HL-60/S4 treated with phorbol 12-myristate 13-acetate at 8.2 ng/mL for 4 days and 3 days (cell line): ENCODE measurements at regions not wholly inside any gene's neighbourhood (a gene's known extent, or its start where the extent isn't known, plus 50 kb on each side); places are given as distances from the start of the nearest gene placed in this dataset.

ENCODE experiments used
- in situ Hi-C: fragments of 300-500 bp; cut with MboI; formaldehyde crosslinking; loops from 2 replicates; pipeline ENCODE4 v1.15.0; 2022; ENCODE audit warnings: low sequenced_read_pairs

- in situ Hi-C loops = no loop called here
Observed at GRCh38 chr10:28810057-28810870, 132.9 kb downstream of the BAMBI start.

- in situ Hi-C loops = no loop called here
Observed at GRCh38 chr10:28811639-28812349, 134.5 kb downstream of the BAMBI start.

- in situ Hi-C loops = no loop called here
Observed at GRCh38 chr10:28812384-28813372, 135.4 kb downstream of the BAMBI start.

DNA sequence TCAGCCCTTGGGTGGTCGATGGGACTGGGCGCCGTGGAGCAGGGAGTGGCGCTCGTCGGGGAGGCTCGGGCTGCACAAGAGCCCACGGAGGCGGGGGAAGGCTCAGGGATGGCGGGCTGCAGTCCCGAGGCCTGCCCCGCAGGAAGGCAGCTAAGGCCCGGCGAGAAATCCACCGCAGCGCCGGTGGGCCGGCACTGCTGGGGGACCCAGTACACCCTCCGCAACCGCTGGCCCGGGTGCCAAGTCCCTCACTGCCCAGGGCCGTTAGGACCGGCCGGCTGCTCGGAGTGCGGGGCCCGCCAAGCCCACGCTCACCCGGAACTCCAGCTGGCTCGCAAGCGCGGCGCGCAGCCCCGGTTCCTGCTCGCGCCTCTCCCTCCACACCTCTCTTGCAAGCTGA is 138.4 kb downstream of the BAMBI start:
- in situ Hi-C loops = no loop called here

- in situ Hi-C loops = no loop called here
Observed at GRCh38 chr10:28822719-28823464, 145.6 kb downstream of the BAMBI start.

- in situ Hi-C loops = no loop called here
Observed at GRCh38 chr10:28823501-28824075, 146.3 kb downstream of the BAMBI start.

- in situ Hi-C loops = no loop called here
Observed at GRCh38 chr10:28833313-28833712, 156.0 kb downstream of the BAMBI start.

GRCh38 chr10:28836435-28836743 is 159.1 kb downstream of the BAMBI start:
- in situ Hi-C loops = no loop called here

DNA sequence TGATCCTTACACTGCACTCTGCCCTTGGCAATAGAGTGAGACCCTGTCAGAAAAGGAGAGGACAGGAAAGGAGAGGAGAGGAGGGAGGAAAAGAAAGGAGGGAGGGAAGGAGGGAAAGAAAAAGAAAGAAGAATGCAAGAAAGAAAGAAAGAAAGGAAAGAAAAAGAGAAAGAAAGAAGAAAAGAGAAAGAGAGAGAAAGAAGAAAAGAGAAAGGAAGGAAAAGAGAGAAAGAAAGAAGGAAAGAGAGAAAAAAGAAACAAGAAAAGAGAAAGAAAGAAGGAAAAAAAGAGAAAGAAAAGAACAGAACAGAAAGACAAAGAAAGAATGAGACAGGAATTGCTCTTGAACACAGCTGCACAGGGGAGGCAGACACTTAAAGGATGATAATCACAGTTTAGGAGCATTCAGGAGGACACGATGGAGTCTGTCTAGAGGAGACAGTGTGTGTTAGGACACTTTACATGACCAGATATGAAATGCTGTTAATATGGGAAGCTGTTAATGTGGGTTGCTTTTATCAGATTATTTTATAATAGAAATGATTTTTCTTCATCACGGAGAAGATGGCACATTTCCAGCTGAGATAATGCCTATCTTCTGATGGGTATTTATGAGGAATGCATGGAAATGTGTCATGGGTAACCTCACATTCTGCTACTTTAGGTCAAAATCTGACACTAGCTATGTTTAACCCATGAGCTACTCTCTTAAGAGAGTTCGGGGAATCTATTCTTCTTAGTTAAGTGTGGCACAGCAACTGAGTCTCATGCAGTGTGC is 160.5 kb downstream of the BAMBI start:
- in situ Hi-C loops = no loop called here

GRCh38 chr10:28838908-28839307 is 161.6 kb downstream of the BAMBI start:
- in situ Hi-C loops = no loop called here

- in situ Hi-C loops = no loop called here
Observed at GRCh38 chr10:28839600-28840007, 162.3 kb downstream of the BAMBI start.

GRCh38 chr10:28840202-28840601 is 162.9 kb downstream of the BAMBI start:
- in situ Hi-C loops = no loop called here

DNA sequence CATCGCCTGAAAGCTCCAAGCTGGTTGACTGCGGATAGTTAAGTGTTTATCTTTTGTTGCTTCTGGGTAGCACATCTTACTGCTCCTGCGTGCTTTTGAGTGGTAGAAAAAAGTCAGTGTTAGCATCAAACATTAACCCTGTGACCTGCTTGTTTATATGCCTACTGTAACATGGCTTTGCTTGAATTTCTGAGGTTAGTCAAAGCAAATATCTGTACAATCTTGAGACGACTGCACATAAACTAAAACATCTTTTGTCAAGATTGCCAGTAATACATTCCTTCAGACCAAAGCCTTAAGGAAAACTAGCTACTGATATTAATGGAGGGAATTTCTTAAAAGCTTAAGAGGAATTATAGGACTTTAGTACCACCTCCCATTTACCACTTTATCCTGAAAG is 163.7 kb downstream of the BAMBI start:
- in situ Hi-C loops = no loop called here

DNA sequence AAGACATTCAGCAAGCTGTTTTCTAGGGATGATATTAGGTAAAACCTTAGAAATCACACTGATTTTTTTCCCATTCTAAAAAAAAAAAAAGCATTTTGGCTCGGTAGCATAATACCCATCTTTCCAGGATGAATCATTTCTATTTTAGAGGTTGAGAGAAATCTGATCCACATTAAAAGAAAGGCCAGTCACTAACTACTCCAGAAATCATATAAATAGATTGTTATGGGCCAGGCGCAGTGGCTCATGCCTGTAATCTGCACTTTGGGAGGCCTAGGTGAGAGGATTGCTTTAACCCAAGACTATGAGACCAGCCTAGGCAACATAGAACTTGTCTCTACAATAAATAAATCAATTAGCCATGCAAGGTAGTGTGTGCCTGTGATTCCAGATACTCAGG is 164.3 kb downstream of the BAMBI start:
- in situ Hi-C loops = no loop called here

GRCh38 chr10:28842321-28842720 is 165.0 kb downstream of the BAMBI start:
- in situ Hi-C loops = no loop called here

- in situ Hi-C loops = no loop called here
Observed at GRCh38 chr10:28845009-28845682, 167.8 kb downstream of the BAMBI start.

- in situ Hi-C loops = no loop called here
Observed at GRCh38 chr10:28849309-28849708, 172.0 kb downstream of the BAMBI start.

GRCh38 chr10:28849821-28850220 is 172.5 kb downstream of the BAMBI start:
- in situ Hi-C loops = no loop called here

DNA sequence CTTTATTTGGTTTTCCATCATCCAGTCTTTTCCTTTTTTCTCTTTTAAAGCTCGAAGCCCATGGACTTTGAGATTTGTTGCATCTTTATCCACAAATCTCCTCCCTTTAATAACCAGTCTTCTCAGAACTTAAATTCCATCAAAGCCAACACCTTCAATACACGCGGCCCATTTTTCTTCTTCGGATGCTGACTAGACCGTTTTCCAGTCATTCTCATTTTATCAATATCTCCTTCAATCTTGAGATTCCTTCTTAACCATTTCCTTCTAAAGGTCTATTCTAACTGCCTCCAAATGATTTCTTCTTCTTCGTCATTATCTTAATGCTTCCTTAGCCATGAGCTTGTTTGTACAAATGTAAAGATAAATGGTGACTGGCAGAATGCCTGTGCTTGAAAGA is 173.5 kb downstream of the BAMBI start:
- in situ Hi-C loops = no loop called here
